Effector CD4-positive, alpha-beta T cell (primary cell): ENCODE measurements at regions not wholly inside any gene's neighbourhood (a gene's known extent, or its start where the extent isn't known, plus 50 kb on each side); places are given as distances from the start of the nearest gene placed in this dataset.

ENCODE experiments used
- DNase-seq: peaks from one replicate; pipeline ENCODE4 v3.0.0-alpha.2; 2020

DNA sequence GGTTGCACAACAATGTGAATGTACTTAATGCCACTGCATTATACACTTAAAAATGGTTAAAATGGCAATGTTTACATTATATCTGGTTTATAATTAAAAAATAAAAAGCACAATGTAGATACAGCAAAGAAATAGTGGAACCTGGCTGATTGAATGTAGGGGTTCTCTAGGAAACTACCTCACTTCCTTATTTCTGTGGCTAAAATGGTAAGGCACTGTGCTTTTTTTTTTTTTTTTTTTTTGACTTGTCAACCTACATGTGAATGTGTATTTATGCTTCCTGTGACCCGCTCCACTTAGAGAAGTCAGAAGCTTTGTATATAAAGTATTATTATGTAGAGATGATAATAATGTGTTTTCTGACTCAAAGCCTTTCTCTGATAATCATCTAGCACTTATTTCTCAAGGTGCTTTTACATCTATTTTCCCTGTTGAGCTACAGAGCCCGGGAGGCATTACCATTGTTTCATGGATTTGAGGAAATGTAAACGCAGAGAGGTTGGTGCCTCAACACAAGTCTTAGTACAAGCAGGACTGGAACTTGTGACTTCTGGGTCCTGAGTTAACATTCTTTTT lies 55.0 kb downstream of the SOX4 start:
- no peak for DNase-seq

DNA sequence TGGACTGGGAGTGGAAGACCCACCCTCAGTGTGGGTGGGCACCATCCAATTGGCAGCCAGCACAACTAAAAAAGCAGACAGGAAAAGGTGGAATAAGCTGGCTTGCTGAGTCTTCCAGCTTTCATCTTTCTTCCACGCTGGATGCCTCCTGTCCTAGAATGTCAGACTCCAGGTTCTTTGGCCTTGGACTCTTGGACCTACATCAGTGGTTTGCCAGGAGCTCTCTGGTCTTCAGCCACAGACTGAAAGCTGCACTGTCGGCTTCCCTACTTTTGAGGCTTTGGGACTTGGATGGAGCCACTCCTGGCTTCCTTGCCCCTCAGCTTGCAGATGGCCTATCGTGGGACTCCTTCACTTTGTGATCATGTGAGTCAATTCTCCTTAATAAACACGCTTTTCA lies 59.8 kb downstream of the SOX4 start:
- no peak for DNase-seq

DNA sequence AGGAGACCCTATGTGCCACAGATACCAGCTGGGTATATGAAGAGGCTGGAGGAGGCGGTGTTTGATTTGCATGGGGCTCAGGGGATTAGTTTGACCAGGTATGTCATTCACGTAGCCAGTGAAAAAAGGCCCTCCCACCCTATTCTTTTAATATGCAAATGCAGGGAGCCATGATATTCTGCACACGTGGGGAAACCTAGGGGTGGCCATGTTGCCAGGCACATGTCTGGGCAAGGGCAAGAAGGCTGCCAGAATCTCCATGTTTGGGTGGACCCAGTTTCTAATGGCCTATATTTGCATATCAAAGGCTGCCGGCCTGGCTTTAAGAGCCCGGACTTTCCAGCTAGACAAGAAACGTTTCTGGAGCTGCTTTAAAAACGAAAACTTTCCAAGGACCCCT lies 60.4 kb downstream of the SOX4 start:
- DNase-seq = no peak

GRCh38 chr6:21654361-21654760 lies 60.8 kb downstream of the SOX4 start:
- DNase-seq = no peak

GRCh38 chr6:21663966-21664313 lies 70.4 kb downstream of the SOX4 start:
- DNase-seq = no peak

- no peak for DNase-seq
Observed at GRCh38 chr6:21664314-21665109, 71.0 kb downstream of the SOX4 start.

- DNase-seq = no peak
Observed at GRCh38 chr6:21665110-21665391, 71.5 kb downstream of the SOX4 start.

GRCh38 chr6:21665392-21666200 lies 72.0 kb downstream of the SOX4 start:
- DNase-seq = no peak

- DNase-seq = no peak
Observed at GRCh38 chr6:21666201-21666691, 72.7 kb downstream of the SOX4 start.

GRCh38 chr6:21666853-21667681 lies 73.5 kb downstream of the SOX4 start:
- DNase-seq = no peak

- no peak for DNase-seq
Observed at GRCh38 chr6:21668795-21669194, 75.2 kb downstream of the SOX4 start.

DNA sequence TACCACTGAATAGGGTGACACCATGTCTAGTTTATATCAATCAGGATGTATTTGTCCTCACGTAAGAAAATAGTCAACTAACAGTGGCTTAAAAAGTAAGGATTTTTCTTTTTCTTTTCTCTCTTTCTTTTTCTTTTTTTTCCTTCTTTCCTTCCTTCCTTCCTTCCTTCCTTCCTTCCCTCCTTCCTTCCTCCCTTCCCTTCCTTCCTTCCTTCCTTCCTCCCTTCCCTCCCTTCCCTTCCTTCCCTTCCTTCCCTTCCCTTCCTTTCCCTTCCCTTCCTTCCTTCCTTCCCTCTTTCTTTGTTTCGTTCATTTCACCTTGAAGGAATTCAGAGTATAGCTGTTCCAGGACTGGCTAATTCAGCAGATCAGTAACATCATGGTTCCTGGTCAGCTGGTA lies 83.2 kb downstream of the SOX4 start:
- no peak for DNase-seq

DNA sequence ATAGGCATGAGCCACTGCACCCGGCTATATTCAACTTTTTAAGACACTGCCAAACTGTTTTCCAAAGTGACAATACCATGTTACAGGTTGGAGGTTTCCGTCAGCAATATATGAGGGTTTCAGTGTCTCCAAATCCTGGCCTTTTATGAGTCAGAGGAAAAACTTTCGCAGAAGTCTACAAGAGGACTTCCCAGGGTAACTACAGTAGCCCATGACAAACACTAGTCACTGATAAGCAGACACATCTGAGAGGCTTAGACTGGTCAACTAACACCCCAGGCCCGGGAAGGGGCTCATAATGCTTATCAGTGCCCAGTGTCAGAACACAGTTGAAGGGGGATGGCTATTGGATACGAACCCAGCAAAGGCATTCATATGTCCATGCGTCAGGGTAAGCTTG lies 85.4 kb downstream of the SOX4 start:
- DNase-seq = no peak

DNA sequence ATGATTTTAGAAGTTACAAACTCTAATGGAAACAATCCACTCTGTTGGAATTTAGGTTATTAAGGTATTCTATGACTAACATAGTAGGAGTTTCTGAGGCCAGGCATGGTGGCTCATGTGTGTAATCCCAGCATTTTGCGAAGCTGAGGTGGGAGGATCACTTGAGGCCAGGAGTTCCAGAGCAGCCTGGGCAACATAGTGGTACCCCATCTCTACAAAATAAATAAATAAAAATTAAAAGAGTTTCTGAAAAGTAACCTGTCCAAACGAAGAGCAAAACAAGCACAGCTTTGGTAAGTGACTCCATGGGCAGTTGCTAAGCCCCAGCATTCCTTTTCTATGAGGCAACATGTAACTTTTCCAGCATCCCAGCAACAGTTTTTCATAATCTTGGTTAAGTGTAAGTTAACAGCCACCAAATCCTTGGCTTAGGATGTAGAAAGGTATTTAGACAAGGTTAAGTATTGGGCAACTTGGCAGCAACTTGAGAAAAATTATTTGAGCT lies 86.3 kb downstream of the SOX4 start:
- no peak for DNase-seq

GRCh38 chr6:21680611-21681010 lies 87.1 kb downstream of the SOX4 start:
- no peak for DNase-seq

DNA sequence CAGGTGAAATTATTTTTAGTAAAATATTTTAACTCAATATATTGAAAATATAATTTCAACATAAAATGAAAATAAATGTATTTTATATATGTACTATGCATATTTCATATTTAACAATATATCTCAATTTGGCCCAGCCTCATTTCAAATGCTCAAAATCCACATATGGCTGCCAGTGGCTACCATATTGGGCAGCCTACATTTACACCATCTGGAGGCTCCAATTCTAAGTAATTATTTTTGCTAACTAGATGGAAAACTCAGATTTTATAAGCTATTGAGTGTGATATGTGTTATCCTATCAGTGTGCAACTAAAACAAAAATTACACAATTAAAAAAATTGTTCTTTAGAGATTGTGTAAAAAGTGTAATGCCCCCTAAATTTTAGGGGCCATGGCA lies 96.9 kb downstream of the SOX4 start:
- no peak for DNase-seq

- DNase-seq = no peak
Observed at GRCh38 chr6:21691685-21692346, 98.3 kb downstream of the SOX4 start.

- DNase-seq = no peak
Observed at GRCh38 chr6:21692721-21693120, 99.2 kb downstream of the SOX4 start.

GRCh38 chr6:21694168-21694567 lies 100.6 kb downstream of the SOX4 start:
- no peak for DNase-seq

DNA sequence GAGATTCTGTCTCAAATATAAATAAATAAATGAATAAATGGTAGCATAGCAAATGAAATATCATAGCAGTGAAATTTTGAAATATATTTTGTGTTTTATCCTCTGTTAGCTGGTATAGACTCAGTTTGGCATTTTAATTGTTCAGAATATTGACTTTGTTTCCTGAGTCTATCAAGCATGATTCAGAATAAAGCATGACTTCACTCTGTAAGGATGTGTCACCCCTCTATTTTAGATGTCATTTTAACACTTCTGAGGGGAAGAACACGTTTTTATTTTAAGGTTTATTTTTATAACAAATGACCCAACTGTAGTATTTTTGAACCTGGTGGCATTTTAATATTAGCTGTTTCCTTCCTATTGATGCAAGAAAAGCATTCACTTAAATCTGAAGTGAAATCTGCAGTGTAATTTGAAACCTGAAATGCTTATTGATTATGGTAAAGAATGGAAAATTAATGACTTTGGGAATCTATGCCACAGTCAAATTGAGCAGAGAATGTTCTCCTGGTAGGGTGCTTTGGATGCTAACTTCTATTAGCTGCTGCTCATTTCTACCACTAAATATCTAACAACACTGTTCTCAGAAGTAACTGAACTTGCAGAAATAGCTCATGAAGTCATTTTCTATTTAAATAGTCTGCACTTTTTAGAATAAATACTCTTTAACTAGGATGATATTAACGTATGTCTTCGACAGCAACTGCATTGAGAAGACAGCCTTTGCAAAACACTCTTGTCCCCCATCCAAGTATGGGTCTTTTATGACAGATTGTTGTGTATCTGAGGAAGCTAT lies 114.2 kb downstream of the SOX4 start:
- no peak for DNase-seq

DNA sequence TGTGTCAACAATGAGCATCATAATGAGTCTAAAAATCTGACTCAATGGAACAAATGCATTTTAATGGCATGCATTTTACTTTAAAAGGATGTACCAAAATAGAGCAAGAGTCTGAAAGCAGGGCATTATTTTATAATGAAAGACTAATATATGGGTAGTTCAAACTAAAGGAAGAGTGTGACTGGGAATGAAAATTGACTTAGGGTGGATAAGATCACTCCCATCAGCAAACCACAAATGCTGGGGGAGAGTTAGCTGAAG lies 114.7 kb downstream of the SOX4 start:
- no peak for DNase-seq

DNA sequence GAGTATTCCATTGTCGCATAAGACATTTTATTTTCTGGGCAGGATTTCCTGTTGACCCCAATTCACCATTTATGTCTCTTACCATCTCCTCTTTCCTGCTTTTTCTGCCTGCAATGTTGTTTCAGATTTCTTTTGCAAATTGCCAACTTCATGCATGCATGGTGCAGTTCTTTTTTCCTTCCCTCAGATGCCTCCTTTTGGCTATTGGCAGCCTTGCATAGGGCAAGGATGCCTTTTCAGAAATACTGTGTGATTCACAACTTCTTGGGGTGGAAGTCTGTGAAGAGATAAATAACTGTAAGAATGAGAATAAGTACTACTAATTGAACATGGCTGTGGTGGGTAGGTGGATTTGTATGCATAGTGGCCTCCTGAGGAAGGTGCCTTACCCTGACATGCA lies 116.7 kb downstream of the SOX4 start:
- DNase-seq = no peak
